ENCODE measurements at regions not wholly inside any gene's neighbourhood (a gene's known extent, or its start where the extent isn't known, plus 50 kb on each side); places are given as distances from the start of the nearest gene placed in this dataset.
"Not testable (repeated sequence)": the region's sequence is repeated elsewhere in the genome, so short reads cannot be mapped to it uniquely, and the experiment has no call there.

GRCh38 chr4:100019821-100020220 lies 69.7 kb upstream of the H2AZ1 start:
- no peak for DNase-seq

- DNase-seq, result no peak
Observed at GRCh38 chr4:100017637-100018310, 67.7 kb upstream of the H2AZ1 start.

GRCh38 chr4:100016191-100016590 lies 66.1 kb upstream of the H2AZ1 start:
- DNase-seq, result no peak

GRCh38 chr4:100014616-100015015 lies 64.5 kb upstream of the H2AZ1 start:
- DNase-seq, result no peak

GRCh38 chr4:100009490-100009889 lies 59.4 kb upstream of the H2AZ1 start:
- DNase-seq, result no peak

- DNase-seq, result no peak
Observed at GRCh38 chr4:100008048-100008447, 58.0 kb upstream of the H2AZ1 start.

- not testable (repeated sequence) for DNase-seq
Observed at GRCh38 chr4:100006161-100006560, 56.1 kb upstream of the H2AZ1 start.

All from NCI-H524 treated with DMSO at 0.1 percent for 48 hours (cell line).